Vagina (tissue), 2 donors: ENCODE measurements at regions not wholly inside any gene's neighbourhood (a gene's known extent, or its start where the extent isn't known, plus 50 kb on each side); places are given as distances from the start of the nearest gene placed in this dataset.

ENCODE experiments used
- DNase-seq, 2 donors: peaks; one replicate each; pipeline ENCODE4 v3.0.0-alpha.2; 2017; ENCODE audit errors: extremely low spot score in 2 of 2
- H3K27ac ChIP-seq: fragments of 200-600 bp; sonication (generic); one replicate; pipeline ENCODE4 v1.5.1; 2019
- H3K27me3 ChIP-seq: fragments of 200-600 bp; sonication (generic); one replicate; pipeline ENCODE4 v1.5.1; 2019
- H3K36me3 ChIP-seq, 2 donors: fragments of 200-600 bp; sonication (generic); one replicate each; pipeline ENCODE4 v1.5.1; 2017 to 2019
- H3K4me1 ChIP-seq: fragments of 200-600 bp; sonication (generic); one replicate; pipeline ENCODE4 v1.5.1; 2019
- H3K4me3 ChIP-seq, 2 donors: fragments of 200-600 bp; sonication (generic); 1 replicate in 1 of 2; 2 replicates in 1 of 2; pipeline ENCODE4 v1.5.1; 2016 to 2019
- H3K9me3 ChIP-seq: fragments of 200-600 bp; sonication (generic); one replicate; pipeline ENCODE4 v1.5.1; 2019
- CTCF ChIP-seq, 3 experiments: fragments of 450-650 bp in 2 of 3; fragments of 200-600 bp in 1 of 3; sonication (generic) in 1 of 3; IDR thresholded peaks; one replicate each; pipeline ENCODE4 v1.5.1; 2017 to 2019; ENCODE audit warnings: antibody characterized with exemption in 3 of 3, mild to moderate bottlenecking in 2 of 3, moderate library complexity in 2 of 3
- POLR2A ChIP-seq, 2 donors: fragments of 450-650 bp; IDR thresholded peaks; one replicate each; pipeline ENCODE4 v1.6.1; 2017; ENCODE audit warnings: antibody characterized with exemption in 2 of 2, mild to moderate bottlenecking in 2 of 2, moderate library complexity in 2 of 2
- POLR2AphosphoS5 ChIP-seq, 2 donors: sonication (generic); formaldehyde crosslinking; IDR thresholded peaks; one replicate each; pipeline ENCODE4 v1.9.0; 2017; ENCODE audit warnings: antibody characterized with exemption in 2 of 2, mild to moderate bottlenecking in 2 of 2, low read depth in 1 of 2; ENCODE audit not compliant: insufficient read depth in 1 of 2
- intact Hi-C: fragments of 100-400 bp; cut with DNase I; formaldehyde crosslinking; loops from one replicate; pipeline ENCODE4 v1.15.1; 2023

GRCh38 chr6:105982761-105983540 lies 103.2 kb upstream of the PRDM1 start:
- no peaks in the 10 kb centered on the region for H3K27me3 ChIP-seq
- H3K4me1 ChIP-seq = peaks cover 18% of the 10 kb centered on the region
- DNase-seq = no peak
- TF ChIP-seq POLR2A (IDR thresholded peaks at IDR 0.05) (no peak), POLR2AphosphoS5 (IDR thresholded peaks at IDR 0.05; ENCODE audit: insufficient read depth in 1 of 2, low read depth in 1 of 2) (no peak), CTCF (IDR thresholded peaks at IDR 0.05) (no peak)
- intact Hi-C loops = loop anchor here (1.0 kb wide), 1 partner anchor 15 kb away; no protein-coding TSS in a partner anchor
- no peak overlapping the region for H3K27ac ChIP-seq
- no peak overlapping the region for H3K4me3 ChIP-seq
- H3K36me3 ChIP-seq = no peaks in the 10 kb centered on the region
- no peaks in the 10 kb centered on the region for H3K9me3 ChIP-seq

- no peak for DNase-seq
- no peaks in the 10 kb centered on the region for H3K36me3 ChIP-seq
- peaks cover 18% of the 10 kb centered on the region for H3K4me1 ChIP-seq
- H3K9me3 ChIP-seq = no peaks in the 10 kb centered on the region
- peak overlapping the region in 1 of 2 donors; percentile 26 for H3K4me3 ChIP-seq
- H3K27ac ChIP-seq = no peak overlapping the region
- no peaks in the 10 kb centered on the region for H3K27me3 ChIP-seq
- TF ChIP-seq POLR2A (IDR thresholded peaks at IDR 0.05) = no peak
- no peak for TF ChIP-seq POLR2AphosphoS5 (IDR thresholded peaks at IDR 0.05; ENCODE audit: insufficient read depth in 1 of 2, low read depth in 1 of 2)
- TF ChIP-seq CTCF (IDR thresholded peaks at IDR 0.05) = no peak
- intact Hi-C loops = no loop called here
Measured at GRCh38 chr6:105981888-105982358, 104.2 kb upstream of the PRDM1 start.

- TF ChIP-seq POLR2A (IDR thresholded peaks at IDR 0.05) (no peak), POLR2AphosphoS5 (IDR thresholded peaks at IDR 0.05; ENCODE audit: insufficient read depth in 1 of 2, low read depth in 1 of 2) (no peak), CTCF (IDR thresholded peaks at IDR 0.05) (no peak)
- H3K4me1 ChIP-seq = peaks cover 18% of the 10 kb centered on the region
- H3K36me3 ChIP-seq = no peaks in the 10 kb centered on the region
- no peak overlapping the region for H3K27ac ChIP-seq
- intact Hi-C loops = no loop called here
- peak overlapping the region; percentile 8 to 26 for H3K4me3 ChIP-seq
- no peaks in the 10 kb centered on the region for H3K9me3 ChIP-seq
- DNase-seq = no peak
- H3K27me3 ChIP-seq = no peaks in the 10 kb centered on the region
Measured at GRCh38 chr6:105981002-105981887, 104.9 kb upstream of the PRDM1 start.

GRCh38 chr6:105978974-105979373 lies 107.2 kb upstream of the PRDM1 start:
- H3K4me3 ChIP-seq = no peak overlapping the region
- H3K36me3 ChIP-seq = no peaks in the 10 kb centered on the region
- H3K9me3 ChIP-seq = no peaks in the 10 kb centered on the region
- no peaks in the 10 kb centered on the region for H3K27me3 ChIP-seq
- no peak for TF ChIP-seq POLR2A (IDR thresholded peaks at IDR 0.05)
- TF ChIP-seq POLR2AphosphoS5 (IDR thresholded peaks at IDR 0.05; ENCODE audit: insufficient read depth in 1 of 2, low read depth in 1 of 2) = no peak
- no peak for TF ChIP-seq CTCF (IDR thresholded peaks at IDR 0.05)
- DNase-seq = no peak
- intact Hi-C loops = no loop called here
- H3K27ac ChIP-seq = no peak overlapping the region
- peaks cover 10% of the 10 kb centered on the region for H3K4me1 ChIP-seq
